Upper lobe of right lung (tissue), 1 donor: ENCODE measurements at regions not wholly inside any gene's neighbourhood (a gene's known extent, or its start where the extent isn't known, plus 50 kb on each side); places are given as distances from the start of the nearest gene placed in this dataset.

Experiments
- ATAC-seq: fragments of 200-7000 bp; cut with Tn5 transposase; one replicate; pipeline ENCODE4 v1.9.1; 2020; ENCODE audit warnings: mild to moderate bottlenecking, moderate library complexity
- DNase-seq: peaks from one replicate; pipeline ENCODE4 v3.0.0-alpha.2; 2020
- H3K27ac ChIP-seq: fragments of 200-600 bp; one replicate; pipeline ENCODE4 v1.8.0; 2022
- H3K27me3 ChIP-seq: fragments of 200-600 bp; one replicate; pipeline ENCODE4 v1.8.0; 2022; ENCODE audit warnings: mild to moderate bottlenecking
- H3K36me3 ChIP-seq: fragments of 200-600 bp; one replicate; pipeline ENCODE4 v1.8.0; 2022
- H3K4me1 ChIP-seq: fragments of 200-600 bp; one replicate; pipeline ENCODE4 v1.8.0; 2022
- H3K4me3 ChIP-seq: fragments of 200-600 bp; one replicate; pipeline ENCODE4 v1.8.0; 2022; ENCODE audit warnings: mild to moderate bottlenecking
- H3K9me3 ChIP-seq: fragments of 200-600 bp; one replicate; pipeline ENCODE4 v1.8.0; 2022
- CTCF ChIP-seq: fragments of 200-600 bp; IDR thresholded peaks from one replicate; pipeline ENCODE4 v1.8.0; 2022; ENCODE audit warnings: antibody characterized with exemption
- intact Hi-C: fragments of 100-400 bp; cut with DNase I; formaldehyde crosslinking; loops from one replicate; pipeline ENCODE4 v1.11.0; 2022
- donor health status: DM: no; HTN: yes; CAD: no; lungs with severe emphysema.

DNA sequence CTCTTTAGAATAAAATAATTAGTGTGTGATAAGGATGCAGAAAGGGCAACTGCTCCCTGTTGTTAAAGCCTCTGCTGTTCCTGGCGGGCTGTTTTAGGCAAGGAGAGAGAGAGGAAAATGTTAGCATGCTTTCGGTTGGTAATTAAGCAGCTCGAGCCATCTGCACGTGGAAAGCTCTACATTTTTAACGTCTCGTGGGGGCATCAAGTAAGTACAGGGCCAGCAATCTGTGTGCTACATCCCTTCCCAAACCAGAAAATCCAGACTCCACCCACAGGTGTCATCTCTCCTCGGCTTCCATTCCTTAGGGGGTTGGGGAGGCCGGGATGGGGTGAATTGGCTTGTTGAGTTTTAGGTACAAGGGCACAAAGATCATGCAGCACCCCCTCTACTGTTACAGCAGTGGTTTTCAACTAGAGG is 62.4 kb upstream of the MARCHF10 start:
- intact Hi-C loops: no loop called here
- Histone ChIP-seq H3K4me1 (no peaks in the 10 kb centered on the region), H3K4me3 (no peak overlapping the region), H3K27me3 (no peaks in the 10 kb centered on the region), H3K36me3 (no peaks in the 10 kb centered on the region), H3K27ac (no peak overlapping the region), H3K9me3 (no peaks in the 10 kb centered on the region)
- no peak for DNase-seq
- ATAC-seq: no peak
- no peak for TF ChIP-seq CTCF

- Histone ChIP-seq H3K4me3 (no peak overlapping the region), H3K9me3 (no peaks in the 10 kb centered on the region), H3K4me1 (no peaks in the 10 kb centered on the region), H3K27ac (no peak overlapping the region), H3K36me3 (no peaks in the 10 kb centered on the region), H3K27me3 (no peaks in the 10 kb centered on the region)
- intact Hi-C loops: no loop called here
- ATAC-seq (no peak), DNase-seq (no peak)
- no peak for TF ChIP-seq CTCF
Observed at GRCh38 chr17:62870030-62870541, 62.0 kb upstream of the MARCHF10 start.

DNA sequence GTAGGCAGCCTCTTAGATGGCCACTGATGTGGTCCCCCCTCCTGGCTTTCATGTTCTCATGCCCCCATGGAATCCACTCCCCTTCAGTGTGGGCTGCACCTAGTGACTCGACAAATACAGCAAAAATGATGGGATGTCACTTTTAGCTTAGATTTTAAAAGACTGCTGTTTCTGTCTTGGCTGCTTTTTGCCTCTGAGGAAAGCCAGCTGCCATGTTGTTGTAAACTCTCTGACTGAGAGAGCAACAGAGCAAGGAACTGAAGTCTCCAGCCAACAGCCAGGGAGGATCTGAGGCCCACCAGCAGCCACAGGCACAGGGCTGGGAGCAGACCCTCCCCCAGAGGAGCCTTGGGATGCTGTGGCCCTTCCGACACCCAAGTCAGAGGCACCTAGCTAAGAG is 60.6 kb upstream of the MARCHF10 start:
- no peak overlapping the region for H3K27ac ChIP-seq
- no peak for TF ChIP-seq CTCF
- no peaks in the 10 kb centered on the region for H3K9me3 ChIP-seq
- ATAC-seq (no peak), DNase-seq (no peak)
- intact Hi-C loops: no loop called here
- H3K4me1 ChIP-seq: no peaks in the 10 kb centered on the region
- H3K36me3 ChIP-seq: no peaks in the 10 kb centered on the region
- no peaks in the 10 kb centered on the region for H3K27me3 ChIP-seq
- no peak overlapping the region for H3K4me3 ChIP-seq

DNA sequence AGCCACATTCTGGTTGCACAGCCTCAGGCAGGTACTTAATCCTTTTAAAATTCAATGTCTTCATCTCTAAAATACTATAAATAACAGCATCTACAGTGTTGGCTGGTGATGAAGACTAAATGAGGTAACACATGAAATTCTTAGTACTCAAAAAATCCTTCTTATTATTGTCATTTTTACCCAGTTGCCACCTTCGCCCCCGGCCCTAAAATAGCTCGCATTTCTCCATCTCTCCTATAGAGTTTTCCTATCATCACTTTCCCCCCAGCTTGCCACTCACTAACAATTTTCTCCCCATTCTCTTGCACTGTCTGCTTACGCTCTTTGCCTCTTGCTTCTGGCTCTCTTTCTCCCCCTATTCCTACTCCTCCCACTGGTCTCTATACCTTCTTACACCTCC is 59.9 kb upstream of the MARCHF10 start:
- intact Hi-C loops: no loop called here
- DNase-seq (no peak), ATAC-seq (no peak)
- Histone ChIP-seq H3K27me3 (no peaks in the 10 kb centered on the region), H3K9me3 (no peaks in the 10 kb centered on the region), H3K27ac (no peak overlapping the region), H3K4me3 (no peak overlapping the region), H3K36me3 (no peaks in the 10 kb centered on the region), H3K4me1 (no peaks in the 10 kb centered on the region)
- no peak for TF ChIP-seq CTCF

GRCh38 chr17:62867303-62867702 is 59.2 kb upstream of the MARCHF10 start:
- Histone ChIP-seq H3K27ac (no peak overlapping the region), H3K9me3 (no peaks in the 10 kb centered on the region), H3K4me3 (no peak overlapping the region), H3K27me3 (no peaks in the 10 kb centered on the region), H3K36me3 (no peaks in the 10 kb centered on the region), H3K4me1 (no peaks in the 10 kb centered on the region)
- no peak for DNase-seq
- intact Hi-C loops: no loop called here
- no peak for TF ChIP-seq CTCF
- no peak for ATAC-seq

DNA sequence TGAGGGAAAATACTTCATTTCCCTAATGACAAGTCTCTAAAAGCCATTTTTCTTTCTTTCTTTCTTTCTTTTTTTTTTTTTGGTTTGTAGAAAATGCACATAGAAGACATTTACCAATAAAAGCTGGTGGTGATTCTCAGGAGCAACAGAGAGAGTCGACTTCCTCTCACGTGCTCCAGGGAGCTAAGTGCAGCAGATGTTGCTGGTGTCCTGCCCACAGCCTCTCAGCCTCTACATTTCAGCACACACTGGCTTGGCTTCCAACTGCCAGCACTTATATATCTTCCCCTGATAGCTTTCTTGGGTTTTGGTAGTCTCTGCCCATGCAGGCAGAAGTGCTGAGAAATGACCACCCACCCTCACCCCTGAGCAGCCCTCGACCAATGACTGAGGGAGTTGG is 58.4 kb upstream of the MARCHF10 start:
- intact Hi-C loops: no loop called here
- Histone ChIP-seq H3K27me3 (no peaks in the 10 kb centered on the region), H3K36me3 (no peaks in the 10 kb centered on the region), H3K4me3 (no peak overlapping the region), H3K27ac (no peak overlapping the region), H3K9me3 (no peaks in the 10 kb centered on the region), H3K4me1 (no peaks in the 10 kb centered on the region)
- ATAC-seq (no peak), DNase-seq (no peak)
- TF ChIP-seq CTCF: no peak
